CD4-positive, alpha-beta T cell treated with Interleukin-21 for 1 hour (primary cell): ENCODE measurements at regions not wholly inside any gene's neighbourhood (a gene's known extent, or its start where the extent isn't known, plus 50 kb on each side); places are given as distances from the start of the nearest gene placed in this dataset.
"Not testable (repeated sequence)": the region's sequence is repeated elsewhere in the genome, so short reads cannot be mapped to it uniquely, and the experiment has no call there.

Experiments used
- DNase-seq: peaks from one replicate; pipeline ENCODE4 v3.0.0-alpha.2; 2020

DNA sequence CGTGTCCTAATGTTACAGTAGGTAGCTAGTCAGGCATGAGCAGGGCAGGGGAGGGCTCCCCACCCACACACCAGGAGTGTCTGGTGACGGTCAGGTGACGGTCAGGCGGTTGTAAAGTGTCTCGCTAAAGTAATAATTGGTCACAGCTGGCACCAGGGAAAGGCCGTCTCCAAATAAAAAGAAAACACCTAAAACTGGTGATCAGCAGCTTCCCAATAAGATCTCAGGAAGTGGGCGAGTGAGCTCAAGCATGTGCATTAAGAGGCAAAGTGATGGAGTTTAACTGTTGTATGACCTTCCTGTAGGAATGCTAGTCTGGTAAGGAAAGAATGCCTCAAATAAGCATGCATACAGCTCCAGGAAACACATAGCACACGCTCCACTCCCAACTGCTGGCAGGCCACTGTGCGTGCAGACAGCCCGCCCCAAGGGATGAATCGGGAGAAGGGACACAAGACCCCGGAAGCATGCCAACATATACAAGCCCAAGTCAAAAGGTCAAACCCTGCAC, 177.1 kb downstream of the RNF144A start:
- no peak for DNase-seq

GRCh38 chr2:7096726-7097352, 179.6 kb downstream of the RNF144A start:
- DNase-seq, result no peak

DNA sequence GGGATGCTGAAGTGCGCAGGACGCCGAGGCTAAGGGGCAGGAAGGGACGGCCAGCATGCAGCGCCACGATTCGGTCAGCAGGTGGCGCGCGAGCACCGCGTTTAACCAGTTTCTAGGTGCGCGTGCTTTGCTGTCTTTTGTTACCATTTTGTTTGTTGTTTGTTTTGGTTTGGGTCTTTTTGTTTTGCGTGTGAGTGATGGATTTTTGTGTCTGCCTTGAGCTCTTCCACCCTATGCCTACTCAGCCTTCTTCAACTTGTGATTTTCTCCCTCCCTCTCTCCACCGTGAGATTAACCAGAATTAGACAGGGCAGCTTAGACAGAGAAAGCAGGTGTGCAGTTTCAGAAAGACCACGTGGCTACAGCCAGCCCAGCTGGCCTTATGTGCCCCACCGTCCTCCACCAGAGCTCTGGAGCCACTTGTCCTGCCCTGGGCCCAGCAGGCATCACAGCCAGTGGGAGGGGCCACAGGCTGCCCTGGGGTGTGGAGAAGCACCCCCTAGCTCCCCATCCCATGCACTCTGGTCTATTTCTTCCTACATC, 180.2 kb downstream of the RNF144A start:
- DNase-seq, result peak; percentile 73

GRCh38 chr2:7098816-7099215, 181.6 kb downstream of the RNF144A start:
- DNase-seq, result no peak

DNA sequence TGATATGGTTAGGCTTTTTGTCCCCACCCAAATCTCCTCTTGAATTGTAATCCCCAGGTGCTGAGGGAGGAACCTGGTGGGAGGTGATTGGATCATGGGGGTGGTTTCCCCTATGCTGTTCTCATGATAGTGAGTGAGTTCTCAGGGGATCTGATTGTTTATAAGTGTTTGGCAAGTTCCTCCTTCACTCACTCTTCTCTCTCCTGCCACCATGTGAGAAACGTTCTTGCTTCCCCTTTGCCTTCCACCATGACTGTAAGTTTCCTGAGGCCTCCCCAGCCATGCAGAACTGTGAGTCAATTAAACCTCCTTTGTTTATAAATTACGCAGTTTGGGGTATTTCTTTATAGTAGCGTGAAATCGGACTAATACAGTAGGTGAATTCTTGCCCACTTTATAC, 182.5 kb downstream of the RNF144A start:
- DNase-seq, result not testable (repeated sequence)

DNA sequence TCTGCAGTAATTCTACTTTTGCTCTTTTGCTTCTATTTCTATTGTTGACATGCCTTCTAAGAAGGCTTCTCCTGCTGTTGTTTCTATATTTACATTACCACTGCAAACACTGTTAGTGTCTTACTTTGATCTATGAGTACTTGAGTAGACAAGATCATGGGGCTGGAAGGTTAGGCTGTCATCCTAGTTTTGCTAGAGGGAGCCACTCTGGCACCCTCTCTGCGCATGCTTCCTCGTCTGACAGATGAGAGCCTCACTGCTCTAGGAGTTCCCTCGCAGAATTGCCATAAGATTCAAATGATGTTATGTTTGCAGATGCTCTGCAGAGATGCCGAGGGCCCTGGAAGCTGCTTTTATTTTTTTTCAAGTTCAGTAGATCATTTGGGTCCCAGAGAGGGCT, 185.6 kb downstream of the RNF144A start:
- DNase-seq, result no peak

DNA sequence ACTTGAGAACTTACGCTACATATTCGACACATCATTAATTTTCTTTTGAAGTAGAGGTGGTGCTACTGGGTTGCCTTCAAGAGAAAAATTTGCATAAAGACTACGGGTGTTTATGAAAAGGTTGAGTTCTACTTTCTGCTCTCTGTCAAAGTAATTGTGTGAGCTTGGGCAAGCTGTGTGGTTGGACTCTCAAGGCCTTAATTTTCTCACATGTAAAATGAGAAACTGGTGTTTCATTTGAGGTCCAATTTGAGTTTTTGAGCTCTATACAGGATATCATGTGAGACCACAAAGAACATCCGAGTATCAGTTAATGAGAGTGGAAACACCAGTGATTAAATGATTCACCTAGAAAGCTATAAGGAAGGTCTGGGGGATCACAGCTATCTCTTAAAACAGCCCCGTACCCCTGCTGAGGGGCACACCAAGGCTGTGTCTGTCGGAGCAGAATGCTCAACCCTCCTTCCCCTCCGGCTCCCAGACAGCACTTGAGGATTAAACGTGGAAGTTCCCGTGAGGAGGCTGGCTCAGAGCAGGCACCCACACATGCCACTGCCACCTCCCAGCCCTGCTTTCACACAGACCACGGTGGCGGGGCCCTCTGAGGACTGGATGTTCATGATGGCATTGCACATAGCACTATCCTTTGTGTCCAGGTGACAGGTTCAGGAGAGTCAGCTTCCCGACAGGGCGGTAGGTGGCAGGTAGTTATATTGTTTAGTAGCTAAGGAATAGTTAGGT, 191.8 kb downstream of the RNF144A start:
- DNase-seq, result no peak

- no peak for DNase-seq
Measured at GRCh38 chr2:7109533-7109885, 192.3 kb downstream of the RNF144A start.

DNA sequence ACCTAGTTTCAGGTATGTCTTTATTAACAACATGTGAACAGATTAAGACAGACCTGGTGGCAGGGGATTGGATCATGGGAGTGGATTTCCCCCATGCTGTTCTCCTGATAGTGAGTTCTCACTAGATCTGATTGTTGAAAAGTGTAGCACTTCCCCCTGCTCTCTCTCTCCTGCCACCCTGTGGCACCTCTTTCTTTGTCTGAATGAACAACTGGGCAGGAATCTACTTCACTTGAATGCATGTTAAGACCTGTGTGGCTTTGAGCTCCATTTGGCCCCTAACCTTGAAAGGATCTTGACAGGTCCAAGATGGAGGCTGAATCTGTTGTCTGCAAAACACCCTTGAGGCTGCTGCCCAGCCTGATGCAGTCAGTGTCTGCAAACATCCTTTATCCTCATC, 194.4 kb downstream of the RNF144A start:
- no peak for DNase-seq

DNA sequence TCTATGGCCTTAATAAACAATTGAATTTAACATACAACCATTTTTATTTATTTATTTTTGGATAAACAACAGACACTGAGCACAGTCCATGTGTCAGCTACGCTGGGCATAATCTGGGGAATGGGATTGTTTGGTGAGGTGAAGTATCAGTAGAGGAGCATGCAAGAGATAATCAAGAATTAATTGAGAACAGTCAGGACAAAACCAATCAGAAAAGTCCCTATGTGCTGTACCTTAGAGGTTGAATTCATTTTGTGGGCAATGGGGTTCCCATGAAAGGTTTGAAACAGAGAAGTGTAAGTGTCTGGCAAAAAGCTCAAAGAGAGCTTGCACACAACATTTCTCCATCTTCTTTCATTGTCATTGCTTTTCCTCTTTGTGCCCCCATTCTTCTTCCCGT, 198.2 kb downstream of the RNF144A start:
- DNase-seq, result no peak

- no peak for DNase-seq
Measured at GRCh38 chr2:7115906-7116305, 198.7 kb downstream of the RNF144A start.

DNA sequence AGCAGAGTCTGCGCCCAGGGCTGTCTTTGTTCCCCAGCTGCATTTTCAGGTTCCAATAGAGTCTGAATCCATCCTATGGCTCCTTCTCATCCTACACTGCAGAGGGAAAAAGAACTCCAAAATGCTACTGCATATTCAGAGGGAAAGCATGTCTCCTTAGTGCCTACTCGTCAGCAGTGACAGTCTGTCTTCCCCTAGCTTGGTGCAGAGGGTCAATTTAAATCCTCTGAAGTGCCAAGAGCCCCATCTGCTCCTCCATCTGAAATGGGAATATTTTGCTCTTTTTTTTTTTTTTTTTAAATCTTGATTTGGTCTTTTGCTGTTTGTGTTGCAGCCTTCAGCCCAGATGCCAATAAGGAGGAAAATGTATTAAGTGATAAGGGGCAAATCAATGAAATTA, 199.3 kb downstream of the RNF144A start:
- no peak for DNase-seq

- DNase-seq, result no peak
Measured at GRCh38 chr2:7117076-7117475, 199.9 kb downstream of the RNF144A start.

GRCh38 chr2:7118606-7119131, 201.5 kb downstream of the RNF144A start:
- no peak for DNase-seq

DNA sequence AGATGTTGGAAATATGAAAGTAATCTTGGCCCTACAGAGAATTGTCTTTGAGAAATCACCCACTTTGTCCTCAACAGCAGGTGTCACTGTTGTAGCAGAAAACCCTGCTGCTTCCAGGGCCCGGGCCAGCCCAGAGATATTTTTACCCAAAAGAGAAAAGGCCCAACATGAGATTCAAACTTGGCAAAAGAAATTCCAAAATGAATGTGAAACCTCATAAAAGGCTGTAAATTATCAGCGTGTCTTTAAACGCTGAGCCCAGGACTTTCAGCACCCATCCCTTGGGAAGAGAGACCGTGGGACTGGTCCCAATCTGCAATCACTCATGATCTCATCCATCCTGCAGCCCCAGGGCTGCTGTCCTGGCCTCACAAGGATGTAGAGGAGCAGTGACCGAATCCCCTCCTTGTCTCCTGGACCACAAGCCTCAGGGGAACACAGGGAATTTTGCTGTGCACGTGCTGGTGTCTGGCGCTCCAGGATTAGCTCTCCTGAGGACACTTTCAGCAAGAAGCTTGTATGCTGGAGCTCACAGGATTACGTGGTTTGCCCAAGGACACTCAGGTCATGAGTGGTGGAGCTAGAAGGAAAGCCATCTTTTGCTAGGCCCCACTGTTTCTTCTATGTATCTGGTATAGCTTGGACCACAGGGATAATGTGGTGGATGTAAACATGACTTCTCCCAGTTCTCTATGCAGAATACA, 202.1 kb downstream of the RNF144A start:
- DNase-seq, result peak; percentile 9

- no peak for DNase-seq
Measured at GRCh38 chr2:7121851-7122250, 204.6 kb downstream of the RNF144A start.

DNA sequence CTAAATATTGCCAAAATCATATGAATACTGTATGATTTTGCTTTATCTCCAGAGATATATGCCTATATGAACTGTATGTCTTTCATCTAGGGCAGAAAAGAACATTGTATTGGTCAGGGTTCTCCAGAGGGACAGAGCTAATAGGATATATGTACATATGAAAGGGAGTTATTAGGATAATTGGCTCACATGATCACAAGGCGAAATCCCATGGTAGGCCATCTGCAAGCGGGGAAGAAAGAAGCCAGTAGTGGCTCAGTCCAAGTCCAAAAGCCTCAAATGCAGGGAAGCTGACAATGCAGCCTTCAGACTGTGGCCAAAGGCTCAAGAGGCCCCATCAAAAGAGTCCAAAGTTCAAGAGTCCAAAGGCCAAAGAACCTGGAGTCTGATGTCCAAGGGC, 209.9 kb downstream of the RNF144A start:
- no peak for DNase-seq

DNA sequence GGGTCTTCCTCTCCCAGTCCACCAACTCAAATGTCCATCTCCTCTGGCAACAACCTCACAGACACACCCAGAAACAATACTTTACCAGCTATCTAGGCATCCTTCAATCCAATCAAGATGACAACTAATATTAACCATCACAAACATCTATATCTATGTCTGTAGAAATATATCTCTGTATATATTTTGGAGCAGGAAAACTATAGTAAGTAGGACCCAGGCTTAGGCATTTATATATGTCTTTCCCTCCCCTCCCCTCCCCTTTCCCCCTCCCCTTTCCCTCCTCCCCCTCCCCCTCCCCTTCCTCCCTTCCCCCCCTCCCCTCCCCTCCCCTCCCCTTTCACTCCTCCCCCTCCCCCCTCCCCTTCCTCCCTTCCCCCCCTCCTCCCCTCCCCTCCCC, 210.5 kb downstream of the RNF144A start:
- no peak for DNase-seq

GRCh38 chr2:7131261-7131660, 214.0 kb downstream of the RNF144A start:
- DNase-seq, result no peak

- no peak for DNase-seq
Measured at GRCh38 chr2:7132753-7133152, 215.5 kb downstream of the RNF144A start.

DNA sequence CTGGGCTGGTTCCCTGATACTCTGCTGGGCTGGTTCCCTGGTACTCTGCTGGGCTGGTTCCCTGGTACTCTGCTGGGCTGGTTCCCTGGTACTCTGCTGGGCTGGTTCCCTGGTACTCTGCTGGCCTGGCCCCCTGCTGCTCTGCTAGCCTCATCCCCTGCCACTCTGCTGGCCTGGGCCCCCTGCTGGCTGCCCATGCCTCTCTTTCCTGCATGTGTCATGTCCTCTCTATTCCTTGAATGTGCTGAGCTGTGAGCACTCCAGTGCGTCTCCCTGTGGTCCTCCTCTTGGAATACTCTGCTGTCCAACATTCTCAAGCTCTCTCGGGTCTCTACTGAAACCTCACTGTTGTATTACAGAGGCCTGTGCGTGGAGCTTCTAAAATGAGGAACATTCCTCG, 216.3 kb downstream of the RNF144A start:
- DNase-seq, result no peak

- DNase-seq, result no peak
Measured at GRCh38 chr2:7140306-7140705, 223.1 kb downstream of the RNF144A start.

- DNase-seq, result no peak
Measured at GRCh38 chr2:7145707-7146106, 228.5 kb downstream of the RNF144A start.

DNA sequence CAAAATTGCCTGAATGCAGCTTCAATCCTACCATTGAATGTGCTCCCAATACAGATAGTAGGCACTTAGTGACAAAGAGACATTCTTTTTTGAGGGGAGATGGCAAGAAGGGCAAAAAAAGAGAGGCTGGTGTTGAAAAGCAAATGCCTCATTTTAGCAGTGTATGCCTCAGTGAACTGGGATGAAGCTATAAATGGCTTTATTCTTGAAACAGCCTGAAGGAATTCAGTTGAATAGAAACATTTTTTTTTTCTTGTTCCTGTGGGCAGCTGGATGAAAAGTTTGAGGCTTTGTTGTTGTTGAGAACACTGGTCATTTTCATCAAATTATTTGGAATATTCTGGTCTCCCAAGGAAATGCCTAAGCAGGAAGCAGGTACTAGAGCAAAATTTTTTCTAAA, 228.9 kb downstream of the RNF144A start:
- no peak for DNase-seq
